ENCODE measurements at regions not wholly inside any gene's neighbourhood (a gene's known extent, or its start where the extent isn't known, plus 50 kb on each side); places are given as distances from the start of the nearest gene placed in this dataset.
A peak's percentile ranks its signal among the peaks of the same experiment; 100 is the strongest.

DNA sequence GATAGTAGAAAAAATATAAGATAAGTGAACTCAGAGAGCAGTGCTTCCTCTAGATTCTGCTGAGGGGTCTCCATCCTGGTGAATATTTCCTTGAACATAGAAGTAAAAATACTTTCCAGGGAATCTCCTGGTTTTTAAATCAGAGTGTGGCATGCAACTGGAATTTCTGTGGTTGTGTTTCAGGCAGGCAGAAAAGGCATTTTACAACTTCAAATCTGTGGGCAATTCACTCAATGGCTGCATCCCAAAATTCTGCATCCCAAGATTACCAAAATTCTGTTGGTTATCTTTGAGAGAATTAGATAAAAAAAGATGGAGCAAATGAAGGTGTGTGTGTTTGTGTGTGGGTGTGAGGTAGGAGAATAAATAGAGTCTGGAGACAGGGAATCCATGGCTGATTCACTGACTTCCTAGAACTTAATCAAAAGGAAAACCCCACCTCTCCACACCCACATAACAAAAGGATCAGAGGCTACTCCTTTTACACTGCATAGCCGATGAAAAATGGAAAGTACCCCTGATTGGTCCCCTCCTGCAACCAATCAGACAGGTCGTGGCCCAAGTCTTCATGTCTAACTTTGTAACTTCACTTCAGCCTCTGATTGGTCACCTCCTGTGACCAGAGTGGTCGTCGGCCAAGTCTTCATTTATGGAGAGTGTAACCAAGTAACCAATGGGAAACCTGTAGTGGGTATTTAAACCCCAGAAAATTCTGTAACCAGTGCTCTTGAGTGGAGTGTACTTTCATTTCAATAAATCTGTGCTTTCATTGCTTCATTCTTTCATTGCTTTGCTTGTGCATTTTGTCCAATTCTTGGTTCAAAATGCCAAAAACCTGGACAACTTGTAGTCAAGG is 112.8 kb downstream of the DLEU7 start:
- no peak overlapping the region for H3K27ac ChIP-seq
- H3K9ac ChIP-seq, result no peak overlapping the region
- no peaks in the 10 kb centered on the region for H3K27me3 ChIP-seq
- H3K36me3 ChIP-seq, result 0 out of 2 replicates have a peak, but pooled peaks cover 10% of the 10 kb centered on the region
- peaks cover 23% of the 10 kb centered on the region for H3K4me1 ChIP-seq
- H4K20me1 ChIP-seq, result no peaks in the 10 kb centered on the region
- peaks cover 25% of the 10 kb centered on the region for H3K9me3 ChIP-seq
- H3K4me2 ChIP-seq, result no peak overlapping the region
- no peak for TF ChIP-seq Cebpa-rat (IDR thresholded peaks at IDR 0.05)
- H3K4me3 ChIP-seq, result no peak overlapping the region

DNA sequence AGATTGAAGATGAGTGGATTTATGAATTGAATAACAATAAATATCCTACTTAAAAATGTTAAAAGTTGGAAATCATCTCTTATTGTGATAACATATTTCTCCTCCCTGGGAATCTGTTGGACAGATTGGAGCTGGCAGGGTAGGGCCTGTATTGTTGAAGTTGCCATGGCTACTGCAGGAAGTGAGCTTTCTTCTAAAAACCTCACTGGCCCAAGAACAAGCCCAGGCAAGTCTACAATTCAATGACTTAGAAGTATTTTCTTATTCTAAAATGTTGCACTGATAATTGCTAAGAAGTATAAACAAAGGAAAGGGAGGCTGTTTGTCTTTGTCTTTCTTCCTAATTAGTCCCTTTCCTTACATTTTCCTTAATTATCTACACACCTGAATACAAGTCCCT is 112.1 kb downstream of the DLEU7 start:
- Histone ChIP-seq H3K4me3 (no peak overlapping the region), H3K9ac (no peak overlapping the region), H3K9me3 (peaks cover 25% of the 10 kb centered on the region), H3K4me1 (peaks cover 17% of the 10 kb centered on the region), H3K27ac (no peak overlapping the region), H3K4me2 (no peak overlapping the region), H3K27me3 (no peaks in the 10 kb centered on the region), H4K20me1 (no peaks in the 10 kb centered on the region), H3K36me3 (0 out of 2 replicates have a peak, but pooled peaks cover 10% of the 10 kb centered on the region)
- no peak for TF ChIP-seq Cebpa-rat (IDR thresholded peaks at IDR 0.05)

DNA sequence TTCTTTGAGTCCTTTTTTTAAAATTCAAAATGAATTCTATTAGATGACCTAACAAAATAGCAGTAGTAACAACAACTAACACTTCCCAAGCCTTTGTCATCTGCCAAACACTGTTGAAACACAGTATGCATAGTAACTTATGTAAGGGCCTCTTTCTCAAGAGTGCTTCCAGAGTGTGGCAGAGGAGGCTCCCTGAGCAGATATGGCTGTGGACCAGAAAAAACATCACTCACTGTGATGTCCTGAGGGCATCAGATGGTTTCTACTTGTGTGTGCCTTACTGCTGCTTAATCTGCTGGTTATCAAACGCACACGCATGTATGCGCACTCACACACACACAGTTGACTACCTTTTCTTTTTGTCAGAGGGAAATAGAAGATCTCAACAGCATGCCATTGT is 110.8 kb downstream of the DLEU7 start:
- Histone ChIP-seq H3K27me3 (no peaks in the 10 kb centered on the region), H3K9me3 (peaks cover 25% of the 10 kb centered on the region), H3K4me1 (peaks cover 4% of the 10 kb centered on the region), H3K9ac (no peak overlapping the region), H3K36me3 (0 out of 2 replicates have a peak, but pooled peaks cover 10% of the 10 kb centered on the region), H3K27ac (no peak overlapping the region), H3K4me2 (no peak overlapping the region), H3K4me3 (no peak overlapping the region), H4K20me1 (no peaks in the 10 kb centered on the region)
- TF ChIP-seq Cebpa-rat (IDR thresholded peaks at IDR 0.05), result no peak

DNA sequence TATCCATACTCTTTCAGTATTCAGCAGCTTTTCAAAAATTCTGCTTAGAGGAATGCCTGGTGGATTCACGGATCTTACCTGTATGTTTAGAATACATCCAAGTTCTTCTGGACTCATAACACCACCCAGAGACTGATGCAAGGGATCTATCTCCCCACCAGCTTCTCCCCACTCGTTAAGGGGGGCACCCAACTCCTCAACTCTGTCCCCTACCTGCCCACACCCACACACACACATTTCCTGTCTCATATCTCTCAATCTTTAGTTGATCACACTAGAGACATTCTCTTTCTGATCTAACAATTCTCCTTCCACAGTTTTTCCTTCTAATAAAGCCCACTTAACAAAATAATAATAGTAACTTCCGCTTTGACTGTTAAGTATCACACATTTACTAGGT is 110.1 kb downstream of the DLEU7 start:
- H4K20me1 ChIP-seq, result no peaks in the 10 kb centered on the region
- no peaks in the 10 kb centered on the region for H3K27me3 ChIP-seq
- no peak for TF ChIP-seq Cebpa-rat (IDR thresholded peaks at IDR 0.05)
- H3K4me2 ChIP-seq, result no peak overlapping the region
- H3K9ac ChIP-seq, result no peak overlapping the region
- no peaks in the 10 kb centered on the region for H3K4me1 ChIP-seq
- H3K9me3 ChIP-seq, result peaks cover 25% of the 10 kb centered on the region
- H3K36me3 ChIP-seq, result 0 out of 2 replicates have a peak, but pooled peaks cover 10% of the 10 kb centered on the region
- H3K27ac ChIP-seq, result no peak overlapping the region
- no peak overlapping the region for H3K4me3 ChIP-seq

DNA sequence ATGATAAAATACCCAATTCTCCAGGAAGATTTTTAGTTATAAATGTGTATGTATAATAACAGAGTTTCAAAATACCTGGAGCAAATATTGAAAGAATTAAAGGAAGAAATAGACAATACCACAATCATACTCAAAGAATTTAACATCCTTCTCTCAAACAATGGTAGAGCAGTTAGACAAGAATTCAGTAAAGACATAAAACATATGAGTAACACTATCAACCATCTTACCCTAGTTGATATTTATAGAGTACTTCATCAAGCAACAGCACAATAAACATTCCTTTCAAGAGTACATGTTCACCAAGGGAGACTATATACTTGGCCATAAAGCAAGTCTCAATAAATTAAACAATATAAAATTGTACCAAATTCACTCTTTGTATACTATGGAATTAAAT is 108.4 kb downstream of the DLEU7 start:
- Histone ChIP-seq H3K36me3 (0 out of 2 replicates have a peak, but pooled peaks cover 10% of the 10 kb centered on the region), H3K4me2 (no peak overlapping the region), H3K27ac (no peak overlapping the region), H3K9me3 (peaks cover 16% of the 10 kb centered on the region), H3K4me3 (no peak overlapping the region), H3K9ac (no peak overlapping the region), H3K4me1 (no peaks in the 10 kb centered on the region), H4K20me1 (no peaks in the 10 kb centered on the region), H3K27me3 (no peaks in the 10 kb centered on the region)
- no peak for TF ChIP-seq Cebpa-rat (IDR thresholded peaks at IDR 0.05)

DNA sequence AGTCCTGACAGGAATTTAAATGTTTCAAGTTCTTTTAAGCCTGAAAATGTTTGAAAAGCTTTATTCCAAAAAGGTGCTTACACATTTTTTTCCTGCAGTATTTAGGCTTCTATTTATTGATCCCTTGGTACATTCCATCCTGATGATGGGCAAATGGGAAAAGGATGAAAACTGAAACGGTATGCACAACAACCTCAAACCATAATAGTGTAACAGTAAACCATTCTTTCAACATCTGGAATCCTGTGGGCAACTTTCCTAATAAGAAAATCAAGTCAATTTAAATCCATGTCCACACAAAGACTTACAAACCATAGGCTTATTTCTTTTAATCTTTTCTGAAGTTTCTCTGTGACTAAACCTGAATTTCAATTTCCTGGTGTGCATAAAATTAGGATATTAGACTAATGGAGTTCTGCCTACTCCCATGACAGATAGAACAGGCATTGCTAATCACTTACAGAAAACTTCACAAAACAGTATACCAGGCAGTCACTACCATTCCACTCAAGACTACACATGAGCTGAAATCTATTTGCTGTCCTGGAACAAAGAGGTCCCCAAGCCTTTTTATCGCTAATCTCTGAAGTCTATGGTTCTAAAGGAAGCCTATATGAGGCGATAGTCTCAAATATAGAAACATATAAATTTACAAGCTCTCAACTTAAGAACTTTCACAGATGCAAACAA is 103.3 kb downstream of the DLEU7 start:
- H3K27ac ChIP-seq, result no peak overlapping the region
- H3K9me3 ChIP-seq, result peaks cover 7% of the 10 kb centered on the region
- no peaks in the 10 kb centered on the region for H4K20me1 ChIP-seq
- H3K4me2 ChIP-seq, result no peak overlapping the region
- peaks cover 6% of the 10 kb centered on the region; the same call in 1 of the 2 replicates for H3K4me1 ChIP-seq
- no peaks in the 10 kb centered on the region for H3K27me3 ChIP-seq
- no peaks in the 10 kb centered on the region for H3K36me3 ChIP-seq
- no peak overlapping the region for H3K4me3 ChIP-seq
- TF ChIP-seq Cebpa-rat (IDR thresholded peaks at IDR 0.05), result no peak
- H3K9ac ChIP-seq, result no peak overlapping the region

DNA sequence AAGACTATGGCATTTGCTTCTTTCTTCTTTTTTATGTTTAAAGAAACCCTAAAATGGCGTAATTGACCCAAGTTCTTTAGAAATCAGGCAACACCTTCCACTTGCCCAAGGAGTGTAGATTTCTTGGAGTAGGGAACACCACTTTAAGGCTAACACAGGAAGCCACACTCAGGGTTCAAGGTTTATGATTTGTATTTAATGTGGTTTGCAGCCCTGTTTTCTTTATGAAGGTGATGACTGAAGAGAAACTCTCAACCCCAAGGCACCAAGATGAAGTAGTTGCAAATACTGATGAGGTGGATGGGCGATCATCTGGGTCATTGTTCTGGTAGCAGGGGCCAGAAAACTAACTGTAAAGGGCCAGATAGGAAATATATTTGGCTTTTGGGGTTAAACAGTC is 101.1 kb downstream of the DLEU7 start:
- Histone ChIP-seq H3K27ac (no peak overlapping the region), H3K9ac (no peak overlapping the region), H3K27me3 (no peaks in the 10 kb centered on the region), H3K4me2 (peak overlapping the region; percentile 25; the same call in 1 of the 2 replicates), H3K36me3 (no peaks in the 10 kb centered on the region), H4K20me1 (no peaks in the 10 kb centered on the region), H3K4me3 (no peak overlapping the region), H3K9me3 (peaks cover 7% of the 10 kb centered on the region), H3K4me1 (peaks cover 6% of the 10 kb centered on the region; the same call in 1 of the 2 replicates)
- TF ChIP-seq Cebpa-rat (IDR thresholded peaks at IDR 0.05), result no peak

DNA sequence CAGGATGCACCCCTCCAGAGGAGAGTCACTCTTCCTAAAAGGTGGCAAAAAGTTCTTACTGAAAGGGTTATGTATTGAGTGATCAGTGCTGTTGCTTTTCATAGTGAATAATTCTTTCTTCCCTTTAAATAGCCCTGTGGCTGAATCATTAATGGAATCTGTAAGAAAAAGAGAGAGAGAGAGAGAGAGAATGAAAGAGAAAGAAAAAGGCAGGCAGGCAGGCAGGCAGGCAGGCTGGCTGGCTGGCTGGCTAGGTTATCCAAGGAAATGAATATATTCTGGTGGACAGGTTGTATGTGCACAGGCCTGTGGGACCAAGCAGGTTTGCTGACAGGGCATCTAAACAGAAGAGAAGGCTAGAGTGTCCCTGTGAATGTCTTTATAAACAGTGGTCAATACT is 100.5 kb downstream of the DLEU7 start:
- Histone ChIP-seq H4K20me1 (no peaks in the 10 kb centered on the region), H3K4me3 (no peak overlapping the region), H3K36me3 (no peaks in the 10 kb centered on the region), H3K9ac (no peak overlapping the region), H3K9me3 (peaks cover 7% of the 10 kb centered on the region), H3K27me3 (no peaks in the 10 kb centered on the region), H3K27ac (no peak overlapping the region), H3K4me1 (peaks cover 6% of the 10 kb centered on the region; the same call in 1 of the 2 replicates), H3K4me2 (no peak overlapping the region)
- TF ChIP-seq Cebpa-rat (IDR thresholded peaks at IDR 0.05), result no peak

DNA sequence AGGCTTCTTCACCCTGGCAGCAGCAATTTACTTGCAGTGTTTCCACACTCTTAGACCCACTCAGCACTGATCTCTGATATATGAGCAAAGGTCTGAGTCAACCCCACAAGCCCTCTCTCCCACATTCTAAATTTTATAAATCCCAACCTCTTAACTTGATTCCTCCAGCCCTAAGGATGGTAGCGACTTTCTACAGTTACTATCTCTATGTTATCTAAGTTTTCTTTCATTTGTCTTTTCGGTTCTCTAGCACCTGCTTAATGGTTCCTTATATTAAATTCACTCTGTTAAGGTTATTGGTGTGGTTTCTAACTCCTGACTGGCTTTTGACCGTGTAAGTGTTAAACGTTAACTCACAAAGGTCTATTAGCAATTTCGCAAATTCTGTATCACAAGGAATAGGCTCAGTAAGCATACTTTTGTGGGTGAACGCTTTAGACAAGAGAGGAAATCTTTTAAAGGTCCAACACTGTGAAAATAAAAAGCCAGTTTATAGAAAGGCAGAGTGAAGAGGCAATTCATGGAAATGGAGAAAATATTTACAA is 99.3 kb downstream of the DLEU7 start:
- no peak overlapping the region for H3K9ac ChIP-seq
- H3K36me3 ChIP-seq, result no peaks in the 10 kb centered on the region
- H3K4me2 ChIP-seq, result no peak overlapping the region
- H3K9me3 ChIP-seq, result peaks cover 7% of the 10 kb centered on the region
- H3K4me3 ChIP-seq, result no peak overlapping the region
- TF ChIP-seq Cebpa-rat (IDR thresholded peaks at IDR 0.05), result no peak
- H4K20me1 ChIP-seq, result no peaks in the 10 kb centered on the region
- peaks cover 6% of the 10 kb centered on the region; the same call in 1 of the 2 replicates for H3K4me1 ChIP-seq
- no peak overlapping the region for H3K27ac ChIP-seq
- H3K27me3 ChIP-seq, result no peaks in the 10 kb centered on the region

Data from BLaER1 (cell line).